H1 (cell line): ENCODE measurements at regions not wholly inside any gene's neighbourhood (a gene's known extent, or its start where the extent isn't known, plus 50 kb on each side); places are given as distances from the start of the nearest gene placed in this dataset.

Source experiments
- CTCF ChIA-PET: fragments of 300-600 bp; sonication (Branson Sonifier 250); formaldehyde crosslinking; loops from one replicate; lab custom pipeline; 2021; ENCODE audit not compliant: partially characterized antibody; lab: Charles Lee
- POLR2A ChIA-PET: fragments of 300-600 bp; sonication (Branson Sonifier 250); formaldehyde crosslinking; loops from one replicate; lab custom pipeline; 2021; ENCODE audit warnings: inconsistent platforms; ENCODE audit not compliant: partially characterized antibody; lab: Charles Lee
- DNase-seq, 2 experiments: peaks; one replicate each; pipeline versions ENCODE4 v3.0.0 to v3.0.0-alpha.2; 2010 to 2022; ENCODE audit warnings: low spot score in 2 of 2, low read depth in 1 of 2, mixed read lengths in 1 of 2
- FAIRE-seq: peaks from 2 replicates; lab custom pipeline; 2011; peaks lifted over from hg19 to GRCh38; lab: Jason Lieb, UNC
- H2AFZ ChIP-seq: 2 replicates; pipeline ENCODE4 v1.8.1; 2012; ENCODE audit warnings: low read length, inconsistent platforms
- H2AK5ac ChIP-seq: 2 replicates; pipeline ENCODE4 v1.6.1; 2013; ENCODE audit warnings: low read depth, low read length
- H2BK120ac ChIP-seq: replicated peaks from 2 replicates; pipeline ENCODE3; 2013; ENCODE audit warnings: low read depth, low read length, inconsistent platforms
- H2BK12ac ChIP-seq: 2 replicates; pipeline ENCODE4 v1.6.1; 2013; ENCODE audit warnings: low read depth, low read length
- H2BK15ac ChIP-seq: 2 replicates; pipeline ENCODE4 v1.6.1; 2013; ENCODE audit warnings: low read length
- H2BK20ac ChIP-seq: 2 replicates; pipeline ENCODE4 v1.6.1; 2013; ENCODE audit warnings: low read length
- H2BK5ac ChIP-seq: 2 replicates; pipeline ENCODE4 v1.6.1; 2013; ENCODE audit warnings: low read depth, low read length
- H3K14ac ChIP-seq: 2 replicates; pipeline ENCODE4 v1.6.1; 2013; ENCODE audit warnings: inconsistent platforms; ENCODE audit not compliant: insufficient read length
- H3K18ac ChIP-seq: 2 replicates; pipeline ENCODE4 v1.6.1; 2013; ENCODE audit warnings: low read length; ENCODE audit errors: extremely low read depth
- H3K23ac ChIP-seq: 2 replicates; pipeline ENCODE4 v1.6.1; 2013; ENCODE audit warnings: inconsistent platforms; ENCODE audit not compliant: insufficient read length
- H3K23me2 ChIP-seq: 2 replicates; pipeline ENCODE4 v1.6.1; 2013; ENCODE audit warnings: low read depth, low read length
- H3K27ac ChIP-seq: 2 replicates; pipeline ENCODE4 v1.6.1; 2011; ENCODE audit warnings: low read depth, low read length, inconsistent platforms
- H3K27me3 ChIP-seq, 4 experiments: replicated peaks in 1 of 4; 1 replicate in 1 of 4; 2 replicates in 3 of 4; pipeline versions ENCODE4 v1.6.1 to v1.8.1; 2011 to 2013; ENCODE audit warnings: low read length in 3 of 4, mild to moderate bottlenecking in 3 of 4, inconsistent platforms in 2 of 4, mixed read lengths in 2 of 4, moderate library complexity in 1 of 4; ENCODE audit not compliant: control insufficient read depth in 3 of 4, insufficient read depth in 3 of 4; ENCODE audit errors: extremely low read depth in 1 of 4
- H3K36me3 ChIP-seq, 4 experiments: 2 replicates each; pipeline versions ENCODE4 v1.6.1 to v1.8.1; 2011 to 2013; ENCODE audit warnings: mild to moderate bottlenecking in 4 of 4, low read length in 3 of 4, moderate library complexity in 2 of 4, control low read depth in 1 of 4, inconsistent platforms in 1 of 4; ENCODE audit not compliant: insufficient read depth in 4 of 4, control insufficient read depth in 2 of 4
- H3K4ac ChIP-seq: replicated peaks from 2 replicates; pipeline ENCODE3; 2013; ENCODE audit warnings: low read length, low read depth, mixed read lengths, inconsistent platforms; ENCODE audit not compliant: insufficient read length
- H3K4me1 ChIP-seq, 4 experiments: replicated peaks in 1 of 4; 1 replicate in 1 of 4; 2 replicates in 3 of 4; pipeline versions ENCODE4 v1.6.1 to v1.8.1; 2011 to 2013; ENCODE audit warnings: low read length in 3 of 4, inconsistent platforms in 2 of 4, mixed read lengths in 1 of 4; ENCODE audit not compliant: insufficient read depth in 4 of 4, control insufficient read depth in 3 of 4
- H3K4me2 ChIP-seq, 2 experiments: 2 replicates each; pipeline versions ENCODE4 v1.6.1 to v1.8.1; 2011 to 2013; ENCODE audit warnings: low read depth in 2 of 2, low read length in 2 of 2, control low read depth in 1 of 2, inconsistent platforms in 1 of 2, mild to moderate bottlenecking in 1 of 2; ENCODE audit not compliant: insufficient read depth in 1 of 2
- H3K4me3 ChIP-seq, 4 experiments: fragments of 200-600, 300-600 bp in 1 of 4; sonication (generic), shearing (Covaris generic), sonication (Bioruptor Twin) in 1 of 4; 2 replicates each; pipeline versions ENCODE4 v1.5.1 to v1.8.1; 2011 to 2016; ENCODE audit warnings: low read length in 4 of 4, low read depth in 3 of 4, control low read depth in 2 of 4, inconsistent platforms in 2 of 4, mild to moderate bottlenecking in 2 of 4, mixed read lengths in 1 of 4, moderate library complexity in 1 of 4; ENCODE audit not compliant: insufficient read depth in 2 of 4; ENCODE audit errors: extremely low read depth in 1 of 4
- H3K56ac ChIP-seq: replicated peaks from 2 replicates; pipeline ENCODE3; 2013; ENCODE audit warnings: low read depth, mild to moderate bottlenecking, mixed read lengths, low read length, inconsistent platforms; ENCODE audit not compliant: insufficient read length
- H3K79me1 ChIP-seq: 2 replicates; pipeline ENCODE4 v1.6.1; 2013; ENCODE audit warnings: low read depth, low read length, control low read depth
- H3K79me2 ChIP-seq, 2 experiments: 2 replicates each; pipeline versions ENCODE4 v1.6.1 to v1.8.1; 2012 to 2013; ENCODE audit warnings: low read length in 2 of 2, mild to moderate bottlenecking in 2 of 2, inconsistent platforms in 1 of 2; ENCODE audit not compliant: insufficient read depth in 2 of 2, control insufficient read depth in 1 of 2
- H3K9ac ChIP-seq, 4 experiments: replicated peaks in 1 of 4; 1 replicate in 1 of 4; 2 replicates in 3 of 4; pipeline versions ENCODE4 v1.6.1 to v1.8.1; 2011 to 2013; ENCODE audit warnings: low read depth in 3 of 4, low read length in 3 of 4, control low read depth in 2 of 4, mild to moderate bottlenecking in 2 of 4, moderate library complexity in 2 of 4, inconsistent platforms in 1 of 4; ENCODE audit errors: extremely low read depth in 1 of 4
- H3K9me3 ChIP-seq, 2 experiments: 2 replicates each; pipeline versions ENCODE4 v1.6.1 to v1.8.1; 2012 to 2013; ENCODE audit warnings: mild to moderate bottlenecking in 2 of 2, moderate library complexity in 2 of 2, control low read depth in 1 of 2, inconsistent platforms in 1 of 2, low read depth in 1 of 2, low read length in 1 of 2, mixed read lengths in 1 of 2; ENCODE audit not compliant: insufficient read depth in 2 of 2
- H4K20me1 ChIP-seq, 2 experiments: replicated peaks in 1 of 2; 2 replicates each; pipeline versions ENCODE3 to v1.8.1; 2011 to 2013; ENCODE audit warnings: inconsistent platforms in 2 of 2, low read length in 2 of 2, mild to moderate bottlenecking in 1 of 2; ENCODE audit not compliant: insufficient read depth in 2 of 2, control insufficient read depth in 1 of 2
- H4K5ac ChIP-seq: 2 replicates; pipeline ENCODE4 v1.6.1; 2013; ENCODE audit warnings: low read length, low read depth, mixed read lengths, inconsistent platforms; ENCODE audit not compliant: insufficient read length
- H4K8ac ChIP-seq: 2 replicates; pipeline ENCODE4 v1.8.0; 2013; ENCODE audit warnings: mild to moderate bottlenecking, moderate library complexity, low read length, inconsistent platforms; ENCODE audit not compliant: insufficient read depth; ENCODE audit errors: extremely low read depth
- H4K91ac ChIP-seq: replicated peaks from 2 replicates; pipeline ENCODE3; 2013; ENCODE audit warnings: low read length, mixed read lengths, inconsistent platforms; ENCODE audit not compliant: insufficient read length
- BACH1 ChIP-seq: IDR thresholded peaks from 2 replicates; pipeline ENCODE4 v1.6.1; 2012; ENCODE audit warnings: low read length, improper control_type of control experiment
- BCL11A ChIP-seq, 2 experiments: IDR thresholded peaks; one replicate each; pipeline ENCODE4 v1.6.1; 2011; ENCODE audit warnings: low read depth in 2 of 2, low read length in 2 of 2, mild to moderate bottlenecking in 2 of 2
- CBX8 ChIP-seq: fragments of 300-800, 300-1000 bp; sonication (generic); IDR thresholded peaks from 2 replicates; pipeline ENCODE4 v1.7.1; 2016; ENCODE audit warnings: low read depth, low read length, borderline replicate concordance
- CTBP2 ChIP-seq: IDR thresholded peaks from 2 replicates; pipeline ENCODE4 v1.7.0; 2011; ENCODE audit warnings: borderline replicate concordance, mild to moderate bottlenecking, moderate library complexity, mixed read lengths, low read length; ENCODE audit not compliant: insufficient read depth, insufficient read length
- KDM1A ChIP-seq: fragments of 200-600, 300-600 bp; sonication (generic); IDR thresholded peaks from 2 replicates; pipeline ENCODE4 v1.7.1; 2016; ENCODE audit warnings: mild to moderate bottlenecking, low read length, borderline replicate concordance
- KDM5A ChIP-seq: fragments of 200-600 bp; IDR thresholded peaks from 2 replicates; pipeline ENCODE4 v1.7.1; 2012; ENCODE audit warnings: mild to moderate bottlenecking, low read length, inconsistent platforms, mixed read lengths
- NANOG ChIP-seq: IDR thresholded peaks from 2 replicates; pipeline ENCODE4 v1.6.1; 2011; ENCODE audit warnings: low read length, low read depth, mild to moderate bottlenecking, inconsistent platforms; ENCODE audit not compliant: insufficient read depth, poor library complexity, severe bottlenecking
- RAD21 ChIP-seq, 2 experiments: IDR thresholded peaks in 1 of 2; conservative IDR thresholded peaks in 1 of 2; 2 replicates each; pipeline ENCODE4 v1.6.1; 2011; ENCODE audit warnings: low read depth in 2 of 2, low read length in 2 of 2, improper control_type of control experiment in 1 of 2, inconsistent platforms in 1 of 2, mild to moderate bottlenecking in 1 of 2, moderate library complexity in 1 of 2
- SIRT6 ChIP-seq: IDR thresholded peaks from one replicate; pipeline ENCODE4 v1.7.1; 2012; ENCODE audit warnings: low read length, inconsistent platforms
- TEAD4 ChIP-seq: IDR thresholded peaks from 2 replicates; pipeline ENCODE4 v1.6.1; 2012; ENCODE audit warnings: low read depth, low read length, inconsistent platforms, mixed read lengths
- ZNF274 ChIP-seq: IDR thresholded peaks from 2 replicates; pipeline ENCODE4 v1.7.0; 2012; ENCODE audit warnings: low read length, borderline replicate concordance; ENCODE audit errors: extremely low read depth
- WGBS, 2 experiments: shearing (Covaris generic) in 1 of 2; methylation state at CpG; one replicate each; pipeline versions ENCODE4 v1.1.6 to v1.1.7; 2013 to 2015; ENCODE audit warnings: low lambda C conversion rate in 2 of 2, mixed read lengths in 2 of 2, inconsistent platforms in 1 of 2, low coverage in 1 of 2, missing lambda C conversion rate in 1 of 2; ENCODE audit not compliant: insufficient replicate concordance in 2 of 2, insufficient coverage in 1 of 2, insufficient read length in 1 of 2; ENCODE audit errors: extremely low coverage in 1 of 2, missing lambda C conversion rate in 1 of 2; 5-methylcytosine and 5-hydroxymethylcytosine counted together
- TF ChIP-seq, protein P1 (sequence below): IDR thresholded peaks from 2 replicates; pipeline ENCODE4 v1.6.1; 2012; ENCODE audit warnings: inconsistent platforms
- TF ChIP-seq, protein P2 (sequence below): IDR thresholded peaks from 2 replicates; pipeline ENCODE4 v1.6.1; 2012; ENCODE audit warnings: inconsistent platforms

DNA sequence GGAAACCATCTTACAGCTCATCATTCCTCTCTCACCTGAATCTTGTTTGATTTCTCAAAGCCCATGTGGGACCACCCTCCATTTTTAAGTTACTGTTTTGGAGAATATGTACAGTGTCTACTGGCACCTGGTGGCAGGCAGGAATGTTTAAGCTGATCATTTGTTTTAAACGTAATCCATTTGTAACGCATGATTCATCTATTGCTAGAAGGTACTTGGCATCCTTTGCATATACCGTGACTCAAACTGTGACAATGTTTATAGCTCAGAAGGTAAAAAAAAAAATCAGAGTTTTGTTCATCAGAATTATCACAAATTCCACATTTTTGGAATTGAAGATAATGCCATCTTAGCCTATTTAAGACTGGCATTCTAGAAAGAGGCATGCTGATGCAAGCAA lies 1007.5 kb upstream of the EEF2KMT start:
- Histone ChIP-seq H3K14ac (no peak overlapping the region), H2BK12ac (no peak overlapping the region), H3K79me1 (no peaks in the 10 kb centered on the region), H3K27ac (no peak overlapping the region), H3K27me3 (no peaks in the 10 kb centered on the region; a peak in 1 of 7 replicates), H3K9me3 (peaks cover 0 to 4% of the 10 kb centered on the region in 2 experiments; a peak in 1 of 4 replicates), H4K5ac (no peak overlapping the region), H2BK20ac (no peak overlapping the region), H3K9ac (no peak overlapping the region), H2BK5ac (no peak overlapping the region), H3K4me1 (peaks cover 0 to 3% (median 0%) of the 10 kb centered on the region in 4 experiments; a peak in 1 of 7 replicates), H3K36me3 (no peaks in the 10 kb centered on the region), H2BK15ac (no peak overlapping the region), H2AK5ac (no peak overlapping the region), H3K4ac (no peak overlapping the region), H3K18ac (no peak overlapping the region), H3K56ac (no peak overlapping the region), H3K79me2 (no peaks in the 10 kb centered on the region), H2AFZ (no peak overlapping the region), H3K4me3 (no peak overlapping the region), H4K91ac (no peak overlapping the region), H3K4me2 (no peak overlapping the region), H4K20me1 (no peaks in the 10 kb centered on the region), H2BK120ac (no peak overlapping the region), H4K8ac (no peak overlapping the region), H3K23me2 (no peaks in the 10 kb centered on the region; the same call in 1 of the 2 replicates), H3K23ac (no peak overlapping the region)
- CTCF ChIA-PET = interaction anchor here (0.6 to 2.3 kb wide), 3 partner anchors 11 to 695 kb away, joined by 3 to 10 read pairs (median 6); no protein-coding TSS in a partner anchor
- no peak for FAIRE-seq
- 75% methylated on average over 3 of the region's 3 CpGs; no CpG with 5 or more reads in 1 of the 2 experiments for WGBS, 2 experiments
- no peak for DNase-seq
- TF ChIP-seq CBX8 (no peak), CTBP2 (no peak), ZNF274 (no peak), KDM5A (no peak), TEAD4 (no peak), BACH1 (no peak), BCL11A (IDR thresholded peaks at IDR 0.05; ENCODE audit: low read depth in 2 of 2, low read length in 2 of 2) (no peak), RAD21 (IDR thresholded peaks at IDR 0.05 in 1 of 2, conservative IDR thresholded peaks at IDR 0.05 in 1 of 2; ENCODE audit: low read depth in 2 of 2, low read length in 2 of 2) (no peak), NANOG (no peak), SIRT6 (no peak), KDM1A (no peak)
- TF ChIP-seq, protein P1, sequence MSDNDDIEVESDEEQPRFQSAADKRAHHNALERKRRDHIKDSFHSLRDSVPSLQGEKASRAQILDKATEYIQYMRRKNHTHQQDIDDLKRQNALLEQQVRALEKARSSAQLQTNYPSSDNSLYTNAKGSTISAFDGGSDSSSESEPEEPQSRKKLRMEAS = no peak
- TF ChIP-seq, protein P2, sequence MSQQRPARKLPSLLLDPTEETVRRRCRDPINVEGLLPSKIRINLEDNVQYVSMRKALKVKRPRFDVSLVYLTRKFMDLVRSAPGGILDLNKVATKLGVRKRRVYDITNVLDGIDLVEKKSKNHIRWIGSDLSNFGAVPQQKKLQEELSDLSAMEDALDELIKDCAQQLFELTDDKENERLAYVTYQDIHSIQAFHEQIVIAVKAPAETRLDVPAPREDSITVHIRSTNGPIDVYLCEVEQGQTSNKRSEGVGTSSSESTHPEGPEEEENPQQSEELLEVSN = no peak
- POLR2A ChIA-PET = no interaction called here
